ENCODE measurements at regions not wholly inside any gene's neighbourhood (a gene's known extent, or its start where the extent isn't known, plus 50 kb on each side); places are given as distances from the start of the nearest gene placed in this dataset.

DNA sequence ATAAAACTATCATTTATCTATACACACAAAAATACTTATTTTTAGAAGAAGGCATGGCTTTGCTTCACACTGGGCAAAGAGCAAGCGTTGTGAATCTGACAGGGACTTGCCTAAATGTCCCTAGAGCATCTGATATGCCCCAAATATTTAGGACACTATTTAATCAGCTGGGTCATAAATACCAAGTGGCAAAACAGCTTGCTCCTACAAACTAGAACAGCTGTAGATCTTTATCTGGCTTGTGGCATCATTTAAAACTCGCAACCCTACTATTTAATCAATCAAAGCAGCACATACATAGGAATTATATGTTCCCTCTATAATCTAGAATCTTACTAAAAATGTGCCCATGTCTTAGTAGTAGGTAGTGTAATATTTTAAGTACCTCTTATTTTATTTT, 999.5 kb downstream of the JRKL start:
- no peak for DNase-seq (ENCODE audit: low read depth, low spot score)

DNA sequence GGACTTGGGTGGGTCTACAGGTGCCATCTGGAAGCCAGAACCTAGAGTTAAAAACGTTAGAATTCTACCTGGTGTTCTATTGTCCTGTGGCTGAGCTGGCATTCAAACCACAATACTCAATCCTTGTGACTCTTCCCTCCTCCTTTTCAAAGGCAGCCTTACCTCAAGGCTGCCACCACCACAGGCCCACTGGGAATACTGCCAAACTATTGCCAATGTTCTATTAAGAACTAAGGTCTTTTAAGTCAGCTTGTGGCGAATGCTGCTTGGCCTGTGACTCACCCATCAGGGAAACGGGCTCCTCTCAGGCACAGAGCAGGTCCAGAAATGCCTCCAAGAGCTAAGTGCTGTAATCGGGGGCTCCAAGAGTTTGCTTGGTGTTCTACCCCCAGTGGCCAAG, 1008.4 kb downstream of the JRKL start:
- DNase-seq (ENCODE audit: low read depth, low spot score) = no peak

DNA sequence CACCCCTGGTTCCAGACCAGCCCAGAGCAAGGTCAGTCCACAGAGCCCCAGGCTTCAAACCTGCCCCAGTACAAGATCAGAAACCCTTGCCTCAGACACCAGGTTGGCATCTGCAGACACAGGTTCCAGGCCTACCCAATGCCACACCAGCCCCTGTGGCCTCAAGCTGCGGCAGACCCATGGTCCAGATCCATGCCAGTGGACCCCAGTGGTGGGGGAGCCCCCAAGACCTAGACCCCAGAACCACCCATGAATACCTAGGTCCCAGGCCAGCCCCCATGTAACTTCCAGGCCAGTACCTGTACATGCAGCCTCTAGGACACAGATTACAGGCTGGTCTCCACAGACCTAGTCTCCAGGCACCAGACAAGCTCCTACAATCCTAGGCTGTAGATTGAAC, 1019.3 kb downstream of the JRKL start:
- DNase-seq (ENCODE audit: low read depth, low spot score) = no peak

DNA sequence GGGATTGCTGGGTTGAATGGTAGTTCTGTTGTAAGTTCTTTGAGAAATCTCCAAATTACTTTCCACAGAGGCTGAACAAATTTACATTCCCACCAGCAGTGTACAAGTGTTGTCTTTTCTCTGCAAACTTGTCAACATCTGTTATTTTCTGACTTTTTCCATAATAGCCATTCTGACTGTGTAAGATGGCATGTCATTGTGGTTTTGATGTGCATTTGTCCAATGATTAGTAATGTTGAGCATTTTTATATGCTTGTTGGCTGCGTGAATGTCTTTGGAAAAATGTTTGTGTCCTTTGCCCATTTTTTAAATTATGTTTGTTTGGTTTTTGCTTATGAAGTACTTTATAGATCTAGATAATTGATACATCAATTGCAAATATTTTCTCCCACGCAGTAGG, 1025.0 kb downstream of the JRKL start:
- no peak for DNase-seq (ENCODE audit: low read depth, low spot score)

DNA sequence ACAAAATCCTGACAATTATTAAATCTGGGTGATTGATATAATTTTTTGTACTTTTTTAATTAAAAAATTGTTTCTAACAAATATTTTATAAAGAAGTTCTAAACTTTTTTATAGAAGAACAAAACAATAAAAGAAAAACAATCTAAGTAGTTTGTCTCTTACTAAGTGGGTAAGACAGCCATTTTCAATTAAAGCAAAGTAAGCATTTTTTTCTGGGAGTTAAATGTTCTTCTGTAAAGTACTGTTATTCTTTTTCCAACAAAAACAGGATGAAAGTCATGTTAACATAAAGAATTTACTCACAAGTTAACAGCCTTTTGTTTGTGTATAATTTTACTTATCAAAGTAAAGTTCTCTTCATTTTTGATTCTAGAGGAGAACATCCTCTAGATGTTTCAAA, 1029.9 kb downstream of the JRKL start:
- DNase-seq (ENCODE audit: low read depth, low spot score) = no peak

DNA sequence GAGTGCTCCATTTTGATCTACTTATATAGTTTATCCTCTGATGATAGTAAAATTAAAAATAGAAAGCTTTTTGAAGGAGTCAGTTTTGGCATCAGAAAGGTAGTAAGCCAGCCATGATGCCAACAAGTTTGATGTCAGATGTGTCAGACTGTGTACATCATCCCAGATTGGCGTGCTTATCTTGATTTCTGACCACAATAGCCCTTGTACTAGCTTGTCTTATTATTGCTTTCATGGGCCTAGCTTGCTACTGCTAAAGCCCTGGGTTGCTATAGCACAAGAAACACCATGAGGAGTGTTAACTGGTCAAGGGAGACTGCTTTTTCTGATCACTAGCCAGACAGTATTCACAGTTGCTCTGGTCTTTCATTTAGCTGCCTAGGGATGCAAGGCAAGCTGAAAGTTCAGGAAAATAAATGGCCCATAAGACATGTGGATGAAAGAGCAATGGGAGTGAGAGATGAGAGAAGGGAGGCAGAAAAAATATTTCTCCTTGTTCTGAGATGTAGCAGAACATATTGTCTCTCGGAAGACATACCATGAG, 1038.5 kb downstream of the JRKL start:
- DNase-seq (ENCODE audit: low read depth, low spot score) = no peak

DNA sequence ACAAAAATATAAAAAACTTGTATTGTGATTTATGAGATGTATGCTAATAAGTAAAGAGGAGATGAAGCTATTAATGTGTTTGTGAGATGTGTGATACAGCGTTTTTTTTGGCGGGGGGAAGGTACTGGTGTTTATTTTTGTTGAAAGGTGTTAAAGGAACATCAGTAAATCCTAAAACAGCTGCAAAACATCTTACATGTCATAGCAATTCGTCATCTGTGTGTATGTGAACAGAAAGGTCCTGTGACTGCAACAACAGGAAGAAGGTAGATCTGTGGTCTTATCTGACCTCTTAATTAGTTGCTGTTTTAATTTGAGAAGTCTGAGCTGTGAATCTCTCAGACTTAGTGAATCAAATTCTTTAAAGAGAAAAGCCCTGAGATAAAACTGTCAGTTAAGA, 1041.1 kb downstream of the JRKL start:
- no peak for DNase-seq (ENCODE audit: low read depth, low spot score)

DNA sequence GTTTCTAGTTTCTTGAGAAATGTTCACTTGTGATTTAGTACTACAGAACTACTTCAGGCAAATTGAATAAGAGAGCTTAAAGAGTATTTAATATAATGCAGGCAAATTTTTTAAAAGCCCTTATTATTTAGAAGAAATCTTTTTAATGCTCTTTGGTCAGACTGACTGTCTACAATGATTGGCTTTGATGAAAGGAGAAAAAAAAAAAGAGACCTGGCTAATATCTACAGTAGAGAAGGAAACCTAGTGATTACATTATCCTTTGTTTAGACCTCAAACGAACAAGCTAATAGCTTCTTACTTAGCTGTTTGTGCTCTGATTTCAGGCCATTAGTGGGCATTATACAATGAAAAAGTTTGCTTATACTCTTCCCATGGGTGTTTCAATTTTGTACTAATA, 1043.1 kb downstream of the JRKL start:
- no peak for DNase-seq (ENCODE audit: low read depth, low spot score)

DNA sequence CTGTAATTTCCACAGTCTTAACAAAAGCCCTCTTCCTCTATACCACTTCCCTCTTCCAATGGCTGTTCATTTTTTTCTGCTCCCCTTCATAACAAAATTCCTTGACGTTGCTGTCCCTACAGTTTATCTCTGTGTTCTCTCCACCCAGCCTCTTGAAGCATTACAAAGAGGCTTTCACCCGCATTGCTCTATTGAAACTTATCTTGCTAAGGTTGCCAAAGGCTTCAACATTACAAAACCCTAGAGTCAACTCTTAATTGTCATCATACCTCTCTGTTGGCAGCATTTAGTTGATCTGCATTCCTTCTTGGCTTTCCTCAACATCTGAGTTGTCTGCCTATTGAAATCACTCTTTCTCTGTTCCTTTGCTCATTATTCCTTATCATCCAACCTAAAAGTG, 1055.7 kb downstream of the JRKL start:
- no peak for DNase-seq (ENCODE audit: low read depth, low spot score)

DNA sequence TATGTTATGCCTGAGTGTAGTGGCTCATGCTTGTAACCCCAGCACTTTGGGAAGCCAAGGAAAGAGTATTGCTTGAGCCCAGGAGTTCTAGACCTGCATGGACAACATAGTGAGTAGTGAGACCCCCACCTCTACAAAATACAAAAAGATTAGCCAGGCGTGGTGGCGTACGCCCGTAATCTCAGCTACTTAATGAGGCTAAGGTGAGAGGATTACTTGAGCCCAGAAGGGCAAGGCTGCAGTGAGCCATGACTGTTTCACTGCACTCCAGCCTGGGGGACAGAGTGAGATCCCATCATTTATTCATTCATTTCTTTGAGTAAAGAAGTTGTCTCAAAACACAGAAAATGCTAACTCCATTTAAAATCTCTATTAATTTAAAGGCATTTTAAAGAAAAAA, 1061.6 kb downstream of the JRKL start:
- no peak for DNase-seq (ENCODE audit: low read depth, low spot score)

DNA sequence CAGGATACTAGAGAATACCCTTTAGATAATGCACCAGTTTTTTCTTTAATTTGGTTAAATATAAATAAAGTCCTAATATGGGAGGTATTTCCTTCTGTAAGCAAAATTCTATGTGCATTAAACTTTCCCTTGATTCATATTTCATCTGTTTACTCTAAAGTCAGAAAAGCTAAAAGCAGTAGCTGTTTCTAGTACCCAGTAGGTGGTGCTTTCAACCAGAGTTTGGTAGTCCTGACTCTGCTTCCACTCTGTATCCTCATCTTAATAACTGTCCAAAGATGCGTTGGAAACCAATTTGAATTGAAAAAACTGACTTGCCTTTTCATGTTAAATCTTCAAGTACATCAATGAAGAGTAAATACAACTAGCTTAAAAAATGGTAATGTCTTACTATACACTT, 1065.2 kb downstream of the JRKL start:
- DNase-seq (ENCODE audit: low read depth, low spot score) = peak; percentile 18

DNA sequence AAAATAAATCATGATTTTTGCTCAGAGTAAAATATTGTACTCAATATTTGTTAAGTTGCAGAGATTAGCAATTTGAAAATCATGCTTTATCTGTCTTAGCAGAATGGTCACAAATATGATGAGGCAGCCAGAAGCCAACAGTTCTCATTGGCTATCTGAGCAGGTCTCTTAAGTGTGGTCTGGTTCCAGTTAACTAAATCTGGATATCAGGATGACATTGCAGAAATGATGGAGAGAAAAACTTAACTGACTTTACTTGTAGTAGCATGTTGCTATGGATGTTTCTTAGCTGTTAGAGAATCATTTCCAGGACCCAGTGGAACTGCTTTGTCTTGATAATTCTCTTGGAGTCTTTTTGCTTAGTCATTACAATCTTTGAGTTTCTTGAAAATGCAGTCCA, 1070.3 kb downstream of the JRKL start:
- DNase-seq (ENCODE audit: low read depth, low spot score) = no peak

DNA sequence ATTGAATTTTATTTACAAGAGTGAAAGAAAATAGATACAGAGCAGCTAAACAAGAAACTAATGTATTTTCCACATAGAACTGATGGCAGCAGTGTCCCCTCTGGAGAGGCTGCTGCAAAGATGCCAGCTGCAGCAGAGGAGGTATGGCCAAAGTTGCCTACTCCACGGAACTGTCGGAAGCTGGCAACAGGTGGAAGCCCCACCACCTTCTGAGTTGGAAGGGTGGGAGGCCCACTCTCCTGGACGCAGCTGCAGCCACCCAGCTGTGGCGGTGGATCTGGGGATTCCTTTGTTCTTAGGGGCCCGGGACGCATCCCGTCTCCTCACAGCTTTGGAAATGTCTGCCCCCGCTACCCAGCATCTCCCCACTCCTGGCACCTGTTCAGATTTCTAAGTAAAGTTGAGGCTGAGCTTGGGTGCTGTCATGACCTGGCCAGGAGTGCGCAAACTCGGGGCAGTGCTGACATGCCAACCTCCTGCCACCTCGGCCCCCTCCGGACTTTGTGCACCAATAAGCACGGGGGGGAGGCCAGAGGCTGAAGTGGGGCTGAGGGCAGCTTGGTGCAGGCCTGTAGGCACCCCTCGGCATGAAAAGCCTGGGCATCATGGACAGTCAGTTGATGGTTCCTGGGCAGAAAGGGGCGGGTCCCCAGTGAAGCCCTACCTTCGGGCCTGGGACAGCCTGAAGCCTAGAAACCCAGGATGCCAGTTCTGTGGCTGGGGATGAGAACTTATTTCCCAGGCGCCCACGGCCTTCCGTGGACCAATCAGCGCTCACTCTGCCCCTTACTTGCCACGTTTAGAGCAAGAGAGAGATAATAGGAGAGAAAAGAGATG, 1071.4 kb downstream of the JRKL start:
- DNase-seq (ENCODE audit: low read depth, low spot score) = no peak

DNA sequence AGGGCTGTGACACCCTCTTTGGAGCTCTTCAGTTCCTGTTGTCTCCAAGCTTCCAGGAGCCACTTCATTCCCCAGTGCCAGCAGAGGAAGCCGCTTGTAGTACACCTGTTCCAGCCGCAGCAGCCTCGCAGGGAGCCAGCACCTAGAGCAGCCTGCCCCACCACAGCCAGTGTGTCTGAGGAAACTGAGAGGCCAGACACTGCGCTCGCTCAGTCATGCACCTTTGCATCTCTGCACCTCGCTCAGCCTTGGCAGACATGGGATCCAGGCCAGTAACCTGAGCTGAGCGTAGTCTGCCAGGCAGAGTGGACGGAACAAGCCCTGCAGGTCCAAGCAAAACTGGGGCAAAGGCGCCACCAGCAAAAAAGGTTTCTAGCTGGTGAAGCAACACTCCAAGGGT, 1072.1 kb downstream of the JRKL start:
- DNase-seq (ENCODE audit: low read depth, low spot score) = no peak

DNA sequence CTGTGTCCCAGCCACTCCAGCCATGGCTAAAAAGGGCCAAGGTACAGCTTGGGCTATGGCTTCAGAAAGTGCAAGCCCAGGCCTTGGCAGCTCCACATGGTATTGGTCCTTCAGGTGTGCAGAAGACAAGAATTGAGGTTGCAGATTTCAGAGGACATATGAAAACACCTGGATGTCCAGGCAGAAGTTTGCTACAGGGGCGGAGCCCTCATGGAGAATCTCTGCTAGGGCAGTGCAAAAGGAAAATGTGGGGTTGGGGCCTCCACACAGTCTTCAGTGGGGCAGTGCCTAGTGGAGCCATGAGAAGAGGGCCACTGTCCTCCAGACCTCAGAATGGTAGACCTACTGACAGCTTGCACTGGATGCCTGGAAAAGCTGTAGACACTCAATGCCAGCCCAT, 1074.1 kb downstream of the JRKL start:
- no peak for DNase-seq (ENCODE audit: low read depth, low spot score)

DNA sequence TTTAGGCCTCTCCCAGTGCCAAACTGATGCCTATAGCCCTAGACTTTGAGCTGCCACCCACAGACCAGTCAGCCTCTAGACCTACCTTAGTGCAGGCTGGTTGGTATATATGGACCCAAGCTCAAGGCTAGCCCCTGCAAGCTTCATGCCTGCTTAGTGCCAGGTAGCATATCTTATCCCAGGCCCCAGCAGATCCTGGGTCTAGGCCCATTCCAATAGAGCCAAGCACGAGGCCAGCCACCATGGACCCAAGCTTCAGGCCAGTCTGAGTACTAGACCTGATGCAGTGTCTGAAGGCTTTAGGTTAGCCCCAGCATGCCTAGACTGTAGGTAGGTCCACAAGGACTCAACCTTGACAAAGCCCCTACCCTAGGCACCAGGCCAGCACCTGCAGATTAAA, 1081.7 kb downstream of the JRKL start:
- DNase-seq (ENCODE audit: low read depth, low spot score) = no peak

DNA sequence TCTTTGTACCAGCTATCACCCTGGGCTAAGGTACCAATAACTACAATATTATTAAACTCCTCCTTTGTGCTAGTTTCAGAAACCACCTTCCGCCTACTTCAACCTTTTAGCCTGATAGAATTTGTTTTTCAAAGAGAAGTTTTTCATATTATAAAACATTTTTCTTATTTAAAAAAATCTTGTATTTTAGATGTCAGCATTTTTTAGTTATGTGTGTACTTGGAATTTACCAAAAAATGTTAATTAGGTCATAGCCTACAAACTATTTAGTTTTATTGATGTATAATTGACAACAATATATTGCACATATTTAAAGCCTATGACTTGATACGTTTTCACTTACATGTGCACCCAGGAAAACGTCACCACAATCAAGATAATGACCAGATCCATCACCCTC, 1097.6 kb downstream of the JRKL start:
- no peak for DNase-seq (ENCODE audit: low read depth, low spot score)

DNA sequence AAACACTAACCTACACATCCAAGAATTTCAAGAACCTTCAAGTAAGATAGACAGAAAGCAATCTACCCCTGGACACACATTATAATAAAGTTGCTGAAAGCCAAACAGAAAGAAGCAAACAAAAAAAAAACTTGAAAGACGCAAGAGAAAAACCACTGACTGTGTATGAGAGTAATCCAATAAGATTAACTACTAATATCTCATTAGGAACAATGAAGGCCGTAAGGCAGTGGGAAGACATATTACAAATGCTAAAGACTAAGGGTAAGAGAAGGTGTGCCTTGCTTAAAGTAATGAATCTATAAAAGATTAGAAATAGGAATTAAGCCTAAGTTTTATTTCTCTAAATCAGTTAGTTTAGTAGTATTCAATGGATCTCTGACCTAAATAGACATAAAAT, 1109.1 kb downstream of the JRKL start:
- DNase-seq (ENCODE audit: low read depth, low spot score) = no peak

DNA sequence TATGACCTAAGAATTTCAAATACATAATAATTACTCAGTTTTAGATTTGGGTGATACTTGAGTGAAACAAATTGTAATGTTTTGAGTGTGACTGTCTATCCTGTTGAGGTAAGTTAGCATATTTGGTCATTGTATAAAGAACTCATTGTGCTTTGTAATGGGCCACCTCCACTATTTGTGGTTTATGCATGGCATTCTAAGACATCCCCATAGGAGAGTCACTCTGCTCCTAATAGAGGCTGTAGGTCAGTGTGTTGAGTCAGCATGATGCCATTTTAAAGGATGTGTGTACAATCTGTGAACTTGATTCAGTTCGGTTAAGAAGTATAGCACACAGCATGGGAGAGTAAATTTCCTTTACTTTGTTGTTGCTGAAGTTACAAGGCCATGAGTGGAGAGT, 1112.4 kb downstream of the JRKL start:
- no peak for DNase-seq (ENCODE audit: low read depth, low spot score)

DNA sequence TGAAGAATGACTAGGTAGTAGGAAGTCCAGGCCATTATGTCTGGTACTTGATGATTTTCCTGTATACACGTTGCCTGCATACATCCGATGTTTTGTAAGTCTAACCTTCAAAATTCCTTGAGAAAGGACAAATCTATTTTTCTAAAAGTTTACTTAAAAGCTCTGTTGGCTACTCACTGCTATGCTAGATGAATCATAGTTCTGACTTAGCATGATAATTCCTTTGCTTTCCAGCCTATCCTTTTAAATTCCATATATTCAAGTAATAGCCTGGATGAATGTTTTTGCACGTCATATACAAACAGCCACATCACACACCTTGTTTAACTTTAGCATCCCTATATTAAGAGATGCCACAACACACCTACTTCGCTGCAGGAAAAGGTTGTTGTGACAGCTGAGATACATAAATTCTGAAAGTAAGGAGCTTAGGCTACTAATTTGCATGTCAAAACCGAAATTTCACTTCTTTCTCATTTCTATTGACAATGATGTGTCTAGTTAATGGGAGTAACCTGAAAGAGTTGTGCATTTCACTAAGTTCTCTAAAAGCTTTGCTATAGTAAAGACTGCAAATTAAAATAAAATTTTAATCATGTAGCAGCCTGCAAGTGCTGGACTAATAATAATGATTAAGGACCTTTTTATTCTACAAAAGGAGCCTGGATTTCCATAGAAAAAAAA, 1116.4 kb downstream of the JRKL start:
- DNase-seq (ENCODE audit: low read depth, low spot score) = no peak

DNA sequence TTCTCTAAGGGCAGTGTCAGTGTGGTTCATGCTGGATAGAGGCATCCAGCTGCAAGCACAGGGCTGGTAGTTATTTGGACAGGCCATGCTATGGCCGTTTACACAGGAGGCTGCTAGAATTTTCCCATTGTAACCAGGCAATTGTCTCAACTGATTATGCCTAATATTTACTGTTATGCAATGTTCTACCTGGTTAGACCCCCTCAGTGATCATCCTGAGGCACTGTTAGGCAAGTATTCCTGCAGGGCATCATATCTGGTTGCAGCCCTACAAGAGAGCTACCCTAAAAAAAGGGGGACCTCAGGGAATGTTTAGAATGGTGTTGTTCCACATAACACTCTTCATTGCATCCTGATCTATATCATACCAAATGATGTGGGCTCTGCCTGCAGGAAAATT, 1124.6 kb downstream of the JRKL start:
- no peak for DNase-seq (ENCODE audit: low read depth, low spot score)

DNA sequence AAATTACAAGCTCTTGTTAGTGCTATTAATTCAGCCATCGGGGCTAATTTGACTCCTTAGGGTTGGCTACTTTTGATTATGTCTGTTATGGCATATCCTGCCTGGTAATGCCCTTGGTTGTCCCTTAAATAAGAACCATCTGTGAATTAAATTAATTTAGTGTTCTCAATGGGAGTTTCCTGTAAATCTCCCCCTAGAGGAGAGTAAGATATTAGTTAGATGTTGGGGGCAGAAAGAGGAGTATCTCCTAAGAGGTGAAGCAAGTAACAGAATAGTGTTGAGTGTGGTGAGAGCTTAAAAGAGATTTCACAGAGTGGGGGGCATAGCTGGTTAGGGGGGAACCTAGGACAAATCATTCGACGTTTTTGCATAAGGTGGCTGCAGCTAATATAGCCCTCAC, 1126.9 kb downstream of the JRKL start:
- DNase-seq (ENCODE audit: low read depth, low spot score) = no peak

DNA sequence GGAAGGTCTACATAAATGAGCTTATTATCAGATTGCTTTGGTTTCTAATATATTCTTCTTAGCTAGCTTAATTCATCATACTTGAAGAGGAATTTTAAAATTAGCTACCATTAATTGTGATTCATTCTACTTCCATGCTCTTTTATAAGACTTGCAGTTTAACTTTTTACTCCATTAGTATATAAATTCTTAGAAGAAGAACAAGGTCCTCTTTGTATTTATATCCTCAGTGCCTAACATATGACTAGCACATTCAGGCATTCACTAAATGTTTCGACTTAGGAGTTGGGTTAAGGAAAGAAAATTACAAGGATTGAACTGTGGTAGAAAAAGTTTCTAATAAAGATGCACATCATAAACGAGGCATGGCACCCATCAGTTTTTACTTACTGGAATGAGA, 1135.5 kb downstream of the JRKL start:
- no peak for DNase-seq (ENCODE audit: low read depth, low spot score)

Measured in smooth muscle cell of the brain vasculature (primary cell).